ENCODE measurements at regions not wholly inside any gene's neighbourhood (a gene's known extent, or its start where the extent isn't known, plus 50 kb on each side); places are given as distances from the start of the nearest gene placed in this dataset.

DNA sequence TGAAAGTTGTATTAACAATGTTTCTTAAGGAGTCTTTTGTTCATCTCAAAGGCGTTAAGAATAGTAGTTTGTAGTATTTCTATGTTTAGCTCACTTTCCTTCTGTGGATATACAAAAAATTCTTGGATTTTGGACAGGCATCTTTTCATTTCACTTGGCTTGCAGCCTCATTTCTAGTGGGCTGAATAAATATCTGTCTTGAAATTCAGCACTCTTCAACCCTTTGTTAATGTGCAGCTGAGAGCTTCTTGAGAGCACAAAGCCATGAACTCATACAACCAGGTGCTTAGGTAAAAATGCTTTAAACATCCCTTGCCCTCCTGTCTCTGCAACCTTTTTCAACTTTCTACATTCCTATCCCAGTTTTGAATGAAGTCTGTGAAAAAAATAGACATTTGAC is 1003.2 kb downstream of the C4orf33 start:
- Mint-ChIP-seq H3K9me3 (no peaks in the 10 kb centered on the region; the same call in 1 of the 2 replicates), H3K27ac (no peak overlapping the region), H3K27me3 (ENCODE audit: insufficient read depth) (no peaks in the 10 kb centered on the region), H3K4me1 (ENCODE audit: low read depth) (no peaks in the 10 kb centered on the region; the same call in 1 of the 2 replicates), H3K36me3 (ENCODE audit: low read depth) (no peaks in the 10 kb centered on the region), H3K4me3 (no peak overlapping the region)
- no peak for TF ChIP-seq CTCF (IDR thresholded peaks at IDR 0.05)
- DNase-seq, result no peak

DNA sequence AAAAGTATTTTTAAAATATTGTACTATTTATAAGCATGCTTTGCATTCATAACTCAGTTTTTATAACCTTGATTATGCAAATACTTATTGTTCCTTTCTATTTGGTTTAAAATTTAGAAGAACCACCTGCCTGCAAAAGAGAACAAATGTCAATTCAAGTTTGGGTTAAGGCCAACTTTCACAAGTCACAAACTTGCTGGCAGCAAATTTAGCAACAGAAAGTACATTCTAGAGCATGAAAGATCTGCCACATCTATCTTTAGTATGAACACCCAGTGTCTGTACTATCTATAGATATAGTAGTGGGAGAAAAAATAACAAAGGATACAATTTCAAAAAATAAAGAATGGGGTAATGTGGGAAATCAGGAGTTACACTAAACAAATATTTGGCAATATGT is 1014.2 kb downstream of the C4orf33 start:
- H3K36me3 Mint-ChIP-seq (ENCODE audit: low read depth), result no peaks in the 10 kb centered on the region; the same call in 1 of the 2 replicates
- no peak overlapping the region for H3K27ac Mint-ChIP-seq
- no peaks in the 10 kb centered on the region for H3K9me3 Mint-ChIP-seq
- H3K4me1 Mint-ChIP-seq (ENCODE audit: low read depth), result no peaks in the 10 kb centered on the region
- H3K4me3 Mint-ChIP-seq, result no peak overlapping the region
- no peaks in the 10 kb centered on the region for H3K27me3 Mint-ChIP-seq (ENCODE audit: insufficient read depth)
- no peak for DNase-seq
- TF ChIP-seq CTCF (IDR thresholded peaks at IDR 0.05), result no peak

- DNase-seq, result no peak
- H3K4me3 Mint-ChIP-seq, result no peak overlapping the region
- H3K9me3 Mint-ChIP-seq, result no peaks in the 10 kb centered on the region
- TF ChIP-seq CTCF (IDR thresholded peaks at IDR 0.05), result no peak
- no peak overlapping the region for H3K27ac Mint-ChIP-seq
- H3K36me3 Mint-ChIP-seq (ENCODE audit: low read depth), result no peaks in the 10 kb centered on the region; the same call in 1 of the 2 replicates
- no peaks in the 10 kb centered on the region for H3K27me3 Mint-ChIP-seq (ENCODE audit: insufficient read depth)
- H3K4me1 Mint-ChIP-seq (ENCODE audit: low read depth), result no peaks in the 10 kb centered on the region
Observed at GRCh38 chr4:130110770-130111169, 1014.8 kb downstream of the C4orf33 start.

DNA sequence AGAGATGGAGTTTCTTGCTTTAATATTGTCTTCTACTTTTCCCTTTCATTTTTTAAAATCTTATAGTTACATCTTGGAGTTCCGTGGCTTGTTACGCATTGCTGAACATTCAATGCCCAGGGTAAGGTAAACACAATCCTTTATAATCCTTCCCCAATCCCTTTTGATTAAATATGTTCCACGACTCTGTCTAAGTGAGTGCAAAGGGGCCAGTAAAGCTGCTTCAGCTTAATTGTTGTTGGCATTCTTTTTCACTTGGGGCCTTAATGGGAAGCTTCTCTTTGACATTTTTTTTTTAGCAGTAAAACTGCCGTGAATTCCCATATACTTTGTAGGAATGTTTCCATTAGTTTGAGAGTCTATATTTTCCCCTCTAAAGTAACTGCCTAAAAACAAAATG is 1028.1 kb downstream of the C4orf33 start:
- TF ChIP-seq CTCF (IDR thresholded peaks at IDR 0.05), result no peak
- peaks cover 4% of the 10 kb centered on the region; the same call in 1 of the 2 replicates for H3K9me3 Mint-ChIP-seq
- no peak overlapping the region for H3K4me3 Mint-ChIP-seq
- H3K4me1 Mint-ChIP-seq (ENCODE audit: low read depth), result no peaks in the 10 kb centered on the region; the same call in 1 of the 2 replicates
- H3K36me3 Mint-ChIP-seq (ENCODE audit: low read depth), result peaks cover 6% of the 10 kb centered on the region; the same call in 1 of the 2 replicates
- no peak overlapping the region for H3K27ac Mint-ChIP-seq
- DNase-seq, result no peak
- H3K27me3 Mint-ChIP-seq (ENCODE audit: insufficient read depth), result no peaks in the 10 kb centered on the region

DNA sequence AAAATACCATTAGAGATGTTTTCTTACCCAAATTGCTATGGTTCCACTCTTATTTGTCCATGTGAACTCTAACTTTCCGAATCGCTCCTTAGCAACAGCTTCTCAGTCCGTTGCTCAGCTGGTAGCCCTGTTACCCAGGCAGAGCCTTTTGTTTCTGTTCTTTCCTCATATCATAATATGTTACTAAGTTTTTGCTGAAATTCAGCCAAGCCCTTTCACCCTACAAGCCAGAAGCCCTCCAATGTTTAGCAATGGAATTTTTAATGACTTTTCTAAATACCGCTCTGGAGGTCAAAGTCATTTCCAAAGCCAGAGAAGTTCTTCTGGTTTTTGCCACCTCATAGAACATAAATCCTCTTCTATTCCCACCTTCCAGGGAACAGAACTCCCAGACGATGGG is 1029.5 kb downstream of the C4orf33 start:
- TF ChIP-seq CTCF (IDR thresholded peaks at IDR 0.05), result no peak
- Mint-ChIP-seq H3K4me1 (ENCODE audit: low read depth) (no peaks in the 10 kb centered on the region), H3K4me3 (no peak overlapping the region), H3K27ac (no peak overlapping the region), H3K27me3 (ENCODE audit: insufficient read depth) (no peaks in the 10 kb centered on the region), H3K9me3 (peaks cover 4% of the 10 kb centered on the region; the same call in 1 of the 2 replicates), H3K36me3 (ENCODE audit: low read depth) (no peaks in the 10 kb centered on the region)
- DNase-seq, result no peak

GRCh38 chr4:130127297-130127696 is 1031.3 kb downstream of the C4orf33 start:
- DNase-seq, result no peak
- H3K27ac Mint-ChIP-seq, result no peak overlapping the region
- no peaks in the 10 kb centered on the region; the same call in 1 of the 2 replicates for H3K27me3 Mint-ChIP-seq (ENCODE audit: insufficient read depth)
- no peaks in the 10 kb centered on the region for H3K36me3 Mint-ChIP-seq (ENCODE audit: low read depth)
- H3K4me3 Mint-ChIP-seq, result no peak overlapping the region
- TF ChIP-seq CTCF (IDR thresholded peaks at IDR 0.05), result no peak
- H3K9me3 Mint-ChIP-seq, result peaks cover 8% of the 10 kb centered on the region
- H3K4me1 Mint-ChIP-seq (ENCODE audit: low read depth), result no peaks in the 10 kb centered on the region
